A673 (cell line): ENCODE measurements at regions not wholly inside any gene's neighbourhood (a gene's known extent, or its start where the extent isn't known, plus 50 kb on each side); places are given as distances from the start of the nearest gene placed in this dataset.

Experiments
- BruUV-seq: library from RNA; stranded (reverse); fragments of 400-500 nt; replicated peaks from 2 replicates; lab custom pipeline; 2021; lab: Mats Ljungman, UMichigan
- CTCF ChIA-PET: fragments of 300-600 bp; sonication (Branson Sonifier 250); formaldehyde crosslinking; loops from one replicate; lab custom pipeline; 2022; ENCODE audit warnings: antibody characterized with exemption; lab: Charles Lee
- POLR2A ChIA-PET: fragments of 300-600 bp; sonication (Branson Sonifier 250); formaldehyde crosslinking; loops from one replicate; lab custom pipeline; 2022; ENCODE audit warnings: antibody characterized with exemption; ENCODE audit not compliant: low non-redundant PET; lab: Charles Lee
- DNase-seq: peaks from one replicate; pipeline ENCODE4 v3.0.0-alpha.2; 2015; ENCODE audit warnings: low spot score
- H3K27ac ChIP-seq: fragments of 200-600 bp; sonication (generic); 2 replicates; pipeline ENCODE4 v1.5.1; 2016; ENCODE audit warnings: mixed run types, low read depth, mild to moderate bottlenecking, mixed read lengths, antibody characterized with exemption, low read length; ENCODE audit not compliant: poor library complexity, severe bottlenecking
- H3K27me3 ChIP-seq: fragments of 200-600 bp; sonication (generic); replicated peaks from 2 replicates; pipeline ENCODE4 v1.6.1; 2017; ENCODE audit warnings: mixed run types, low read depth, mild to moderate bottlenecking, mixed read lengths, antibody characterized with exemption, low read length; ENCODE audit not compliant: insufficient read depth, poor library complexity
- H3K36me3 ChIP-seq: fragments of 200-600 bp; sonication (generic); 2 replicates; pipeline ENCODE4 v1.6.1; 2016; ENCODE audit warnings: mixed run types, mild to moderate bottlenecking, mixed read lengths, antibody characterized with exemption, low read length; ENCODE audit not compliant: insufficient read depth, poor library complexity, severe bottlenecking
- H3K4me1 ChIP-seq: fragments of 200-600 bp; sonication (generic); 2 replicates; pipeline ENCODE4 v1.6.1; 2017; ENCODE audit warnings: mixed run types, mild to moderate bottlenecking, mixed read lengths, antibody characterized with exemption, low read length; ENCODE audit not compliant: insufficient read depth, poor library complexity, severe bottlenecking
- H3K4me3 ChIP-seq: fragments of 200-600 bp; sonication (generic); 2 replicates; pipeline ENCODE4 v1.5.1; 2016; ENCODE audit warnings: low read depth, mixed run types, mild to moderate bottlenecking, mixed read lengths, low read length; ENCODE audit not compliant: poor library complexity, severe bottlenecking
- H3K9me3 ChIP-seq: fragments of 200-600 bp; sonication (generic); 2 replicates; pipeline ENCODE4 v1.6.1; 2016; ENCODE audit warnings: mixed run types, low read depth, mild to moderate bottlenecking, mixed read lengths, antibody characterized with exemption, low read length; ENCODE audit not compliant: poor library complexity, severe bottlenecking
- EZH2 ChIP-seq: fragments of 200-600 bp; sonication (generic); IDR thresholded peaks from 2 replicates; pipeline ENCODE4 v1.6.1; 2017; ENCODE audit warnings: borderline replicate concordance, low read depth, mild to moderate bottlenecking, mixed read lengths, antibody characterized with exemption, low read length; ENCODE audit not compliant: poor library complexity, severe bottlenecking
- intact Hi-C: fragments of 100-400 bp; cut with micrococcal nuclease; formaldehyde crosslinking; loops from one replicate; pipeline ENCODE4 v1.10.0; 2022; ENCODE audit not compliant: unreplicated experiment
- TF ChIP-seq, protein P1 (sequence below): fragments of 300-800, 200-600 bp; sonication (generic); conservative IDR thresholded peaks from 2 replicates; pipeline ENCODE4 v1.5.1; 2017; ENCODE audit warnings: low read depth, mild to moderate bottlenecking, antibody characterized with exemption, low read length, moderate library complexity, mixed read lengths

DNA sequence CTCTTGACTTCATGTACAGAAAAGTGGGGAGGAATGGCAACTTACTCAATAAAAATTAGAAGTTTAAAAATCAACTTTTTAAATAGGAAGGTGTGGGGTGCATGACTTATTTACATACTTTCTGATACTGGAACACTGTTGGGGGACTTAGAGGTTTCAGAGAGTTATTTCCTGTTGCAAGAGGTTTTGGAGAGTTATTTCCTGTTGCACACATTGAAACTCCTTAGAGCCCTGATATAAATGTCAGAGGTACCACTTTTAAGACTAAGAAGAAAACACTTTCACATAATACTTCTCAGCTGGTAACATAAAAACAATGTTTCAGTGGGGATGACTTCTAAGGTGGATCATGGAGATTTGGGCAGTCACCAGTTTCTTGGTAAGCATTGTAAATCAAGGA, 579.9 kb downstream of the MMUT start:
- H3K27ac ChIP-seq = no peak overlapping the region
- H3K36me3 ChIP-seq = no peaks in the 10 kb centered on the region
- no peaks in the 10 kb centered on the region for H3K27me3 ChIP-seq
- no peak for TF ChIP-seq EZH2
- TF ChIP-seq, protein P1, sequence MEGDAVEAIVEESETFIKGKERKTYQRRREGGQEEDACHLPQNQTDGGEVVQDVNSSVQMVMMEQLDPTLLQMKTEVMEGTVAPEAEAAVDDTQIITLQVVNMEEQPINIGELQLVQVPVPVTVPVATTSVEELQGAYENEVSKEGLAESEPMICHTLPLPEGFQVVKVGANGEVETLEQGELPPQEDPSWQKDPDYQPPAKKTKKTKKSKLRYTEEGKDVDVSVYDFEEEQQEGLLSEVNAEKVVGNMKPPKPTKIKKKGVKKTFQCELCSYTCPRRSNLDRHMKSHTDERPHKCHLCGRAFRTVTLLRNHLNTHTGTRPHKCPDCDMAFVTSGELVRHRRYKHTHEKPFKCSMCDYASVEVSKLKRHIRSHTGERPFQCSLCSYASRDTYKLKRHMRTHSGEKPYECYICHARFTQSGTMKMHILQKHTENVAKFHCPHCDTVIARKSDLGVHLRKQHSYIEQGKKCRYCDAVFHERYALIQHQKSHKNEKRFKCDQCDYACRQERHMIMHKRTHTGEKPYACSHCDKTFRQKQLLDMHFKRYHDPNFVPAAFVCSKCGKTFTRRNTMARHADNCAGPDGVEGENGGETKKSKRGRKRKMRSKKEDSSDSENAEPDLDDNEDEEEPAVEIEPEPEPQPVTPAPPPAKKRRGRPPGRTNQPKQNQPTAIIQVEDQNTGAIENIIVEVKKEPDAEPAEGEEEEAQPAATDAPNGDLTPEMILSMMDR = no peak
- H3K4me1 ChIP-seq = no peaks in the 10 kb centered on the region
- no peak overlapping the region for H3K4me3 ChIP-seq
- no peaks in the 10 kb centered on the region for H3K9me3 ChIP-seq
- CTCF ChIA-PET = interaction anchor here (0.6 kb wide), 1 partner anchor 10 kb away, joined by 6 read pairs; no protein-coding TSS in a partner anchor
- intact Hi-C loops = no loop called here
- BruUV-seq = no TSS peak
- POLR2A ChIA-PET = no interaction called here
- peak; percentile 51 for DNase-seq

DNA sequence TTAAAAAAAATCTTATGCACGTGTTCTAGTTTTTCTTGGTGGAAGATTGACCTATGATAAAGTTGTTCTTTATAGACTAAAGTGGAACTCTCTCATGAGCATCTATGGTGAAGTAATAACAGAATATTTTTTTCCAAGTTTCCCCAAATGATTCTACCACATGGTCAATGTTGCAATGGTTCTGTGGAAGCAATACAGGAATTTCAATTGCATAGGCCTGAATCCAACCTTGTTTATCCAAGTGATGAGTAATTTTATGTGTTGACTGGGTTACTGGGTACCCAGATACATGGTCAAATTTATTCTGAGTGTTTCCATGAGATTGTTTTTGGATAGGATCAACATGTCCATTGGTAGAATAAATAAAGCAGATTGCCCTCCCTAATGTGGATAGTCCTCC, 581.5 kb downstream of the MMUT start:
- CTCF ChIA-PET = no interaction called here
- no peak for TF ChIP-seq EZH2
- TF ChIP-seq, protein P1 = no peak
- Histone ChIP-seq H3K27me3 (no peaks in the 10 kb centered on the region), H3K27ac (no peak overlapping the region), H3K4me3 (no peak overlapping the region), H3K9me3 (no peaks in the 10 kb centered on the region), H3K36me3 (no peaks in the 10 kb centered on the region), H3K4me1 (no peaks in the 10 kb centered on the region)
- no peak for DNase-seq
- no TSS peak for BruUV-seq
- intact Hi-C loops = no loop called here
- POLR2A ChIA-PET = no interaction called here

DNA sequence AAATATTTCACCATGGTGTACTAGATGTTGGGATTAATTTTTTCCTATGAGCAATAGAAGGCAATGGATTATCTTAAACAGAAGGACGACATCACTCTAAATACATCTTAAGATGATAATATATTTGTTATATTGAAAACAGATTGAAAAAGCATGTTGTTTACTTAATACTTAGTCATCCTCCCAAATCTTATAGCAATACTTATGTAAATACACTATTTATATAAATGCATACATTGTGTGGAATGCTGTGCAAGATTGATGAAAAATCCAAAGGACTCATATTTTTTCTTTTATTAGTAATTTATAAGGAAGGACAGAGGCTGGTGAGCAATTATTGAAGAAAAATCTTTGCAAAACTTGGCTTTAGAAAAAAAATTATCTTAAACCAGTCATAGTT, 593.5 kb downstream of the MMUT start:
- TF ChIP-seq, protein P1 = no peak
- no peak for TF ChIP-seq EZH2
- no peak overlapping the region for H3K27ac ChIP-seq
- intact Hi-C loops = no loop called here
- H3K27me3 ChIP-seq = no peaks in the 10 kb centered on the region
- H3K4me1 ChIP-seq = no peaks in the 10 kb centered on the region
- ChIA-PET POLR2A (no interaction called here), CTCF (no interaction called here)
- H3K9me3 ChIP-seq = peaks cover 4% of the 10 kb centered on the region
- H3K4me3 ChIP-seq = no peak overlapping the region
- H3K36me3 ChIP-seq = no peaks in the 10 kb centered on the region
- DNase-seq = no peak
- BruUV-seq = no TSS peak
